NCI-H2107 treated with DMSO at 0.1 percent for 48 hours (cell line): ENCODE measurements at regions not wholly inside any gene's neighbourhood (a gene's known extent, or its start where the extent isn't known, plus 50 kb on each side); places are given as distances from the start of the nearest gene placed in this dataset.

Experiments used
- DNase-seq: peaks from one replicate; lab custom pipeline; 2025; ENCODE audit not compliant: unreplicated experiment; lab: John Stamatoyannopoulos, UW

GRCh38 chr13:105345730-105346129 lies 1189.7 kb downstream of the EFNB2 start:
- no peak for DNase-seq

GRCh38 chr13:105345131-105345530 lies 1190.3 kb downstream of the EFNB2 start:
- no peak for DNase-seq

DNA sequence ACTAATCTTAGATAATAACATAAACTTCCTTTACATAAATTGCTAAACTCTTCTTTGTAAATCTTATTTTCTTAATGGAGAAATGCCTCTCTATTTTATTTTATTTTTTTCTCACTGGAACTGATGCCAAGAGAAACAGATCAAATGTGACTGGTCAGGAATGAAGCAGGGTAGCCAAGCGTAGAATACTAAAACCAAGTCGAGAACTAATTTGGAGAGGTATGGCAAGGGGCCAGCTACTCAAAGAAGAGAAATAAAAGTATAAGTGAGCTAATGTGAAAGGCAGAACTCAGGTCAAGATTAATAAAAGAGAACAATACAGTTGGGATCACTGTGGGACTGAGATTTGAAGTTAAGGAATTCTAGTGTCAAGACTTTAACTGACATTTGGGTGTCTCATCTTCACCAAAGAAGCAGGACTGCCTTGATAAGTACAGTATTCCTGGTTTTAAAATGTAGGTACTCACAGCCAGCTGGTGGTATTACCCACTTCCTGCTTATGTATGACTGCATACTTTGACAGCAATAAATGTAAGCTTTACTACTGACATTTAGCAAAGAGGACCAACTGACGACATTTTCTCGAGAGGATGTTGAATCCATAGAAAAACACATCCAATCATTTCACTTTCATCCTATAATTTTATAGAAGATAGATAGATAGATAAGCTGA lies 1192.2 kb downstream of the EFNB2 start:
- DNase-seq: no peak

DNA sequence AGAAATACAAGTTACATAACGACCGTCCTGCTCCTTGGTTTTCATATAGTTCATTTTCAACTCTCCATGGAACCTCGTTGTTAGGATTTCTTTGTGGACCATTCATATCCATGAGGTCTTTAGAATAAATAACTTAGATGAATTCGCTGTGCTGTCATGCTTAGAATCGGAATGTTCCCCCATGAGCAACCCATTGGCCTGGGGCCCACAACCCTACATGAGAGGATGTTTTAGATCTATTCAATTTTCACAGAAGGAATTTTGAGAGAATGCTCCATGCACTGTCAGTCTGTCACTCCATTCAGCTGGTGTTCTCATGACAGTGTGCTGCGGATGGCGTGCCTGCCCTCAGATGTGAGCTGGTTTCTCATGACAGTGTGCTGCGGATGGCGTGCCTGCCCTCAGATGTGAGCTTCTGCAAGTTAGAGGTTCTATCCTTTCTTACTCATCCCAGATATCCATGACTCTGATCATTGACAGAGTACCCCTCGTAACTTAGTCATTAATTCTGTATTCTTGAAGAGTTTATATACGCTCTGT lies 1193.1 kb downstream of the EFNB2 start:
- DNase-seq: no peak

DNA sequence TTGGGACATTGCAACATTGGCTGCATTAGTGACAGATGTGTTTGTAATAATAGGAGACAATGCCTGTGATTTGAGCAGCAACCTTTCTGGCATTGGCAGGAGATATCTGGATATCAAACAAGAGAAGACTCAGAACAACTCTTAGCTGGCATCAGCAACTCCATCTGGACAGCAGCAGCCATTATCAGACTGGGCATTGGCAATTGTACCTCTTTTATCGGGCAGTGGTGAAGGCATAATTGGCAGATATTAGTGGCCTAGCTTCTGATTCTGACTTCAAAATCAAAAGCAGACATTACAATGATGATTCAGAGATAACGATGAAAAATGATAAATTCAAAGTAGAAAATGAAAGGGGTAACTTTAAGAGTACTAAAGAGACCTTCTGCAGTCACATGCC lies 1193.7 kb downstream of the EFNB2 start:
- DNase-seq: no peak

DNA sequence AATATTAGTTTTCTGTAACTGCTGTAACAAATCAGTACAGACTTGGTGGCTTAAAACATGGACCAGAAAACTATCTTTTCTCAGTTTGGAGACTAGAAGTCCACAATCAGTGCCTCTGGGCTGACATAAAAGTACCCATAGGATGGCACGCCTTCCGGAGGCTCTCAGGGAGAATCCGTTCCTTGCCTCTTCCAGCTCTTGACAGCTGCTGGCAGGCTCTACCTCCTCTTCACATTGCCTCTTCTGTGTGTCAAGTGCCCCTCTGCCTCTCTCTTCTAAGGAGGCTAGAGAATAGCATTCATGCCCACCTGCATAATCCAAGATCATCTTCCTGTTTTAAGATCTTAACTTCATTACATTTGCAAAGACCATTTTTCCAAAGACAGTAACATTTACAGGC lies 1194.2 kb downstream of the EFNB2 start:
- no peak for DNase-seq

- no peak for DNase-seq
These were observed 1195.3 kb downstream of the EFNB2 start for GRCh38 chr13:105340061-105340606.

- no peak for DNase-seq
These were observed 1196.7 kb downstream of the EFNB2 start for GRCh38 chr13:105338773-105339172.

- DNase-seq: no peak
These were observed 1197.5 kb downstream of the EFNB2 start for GRCh38 chr13:105338006-105338405.

DNA sequence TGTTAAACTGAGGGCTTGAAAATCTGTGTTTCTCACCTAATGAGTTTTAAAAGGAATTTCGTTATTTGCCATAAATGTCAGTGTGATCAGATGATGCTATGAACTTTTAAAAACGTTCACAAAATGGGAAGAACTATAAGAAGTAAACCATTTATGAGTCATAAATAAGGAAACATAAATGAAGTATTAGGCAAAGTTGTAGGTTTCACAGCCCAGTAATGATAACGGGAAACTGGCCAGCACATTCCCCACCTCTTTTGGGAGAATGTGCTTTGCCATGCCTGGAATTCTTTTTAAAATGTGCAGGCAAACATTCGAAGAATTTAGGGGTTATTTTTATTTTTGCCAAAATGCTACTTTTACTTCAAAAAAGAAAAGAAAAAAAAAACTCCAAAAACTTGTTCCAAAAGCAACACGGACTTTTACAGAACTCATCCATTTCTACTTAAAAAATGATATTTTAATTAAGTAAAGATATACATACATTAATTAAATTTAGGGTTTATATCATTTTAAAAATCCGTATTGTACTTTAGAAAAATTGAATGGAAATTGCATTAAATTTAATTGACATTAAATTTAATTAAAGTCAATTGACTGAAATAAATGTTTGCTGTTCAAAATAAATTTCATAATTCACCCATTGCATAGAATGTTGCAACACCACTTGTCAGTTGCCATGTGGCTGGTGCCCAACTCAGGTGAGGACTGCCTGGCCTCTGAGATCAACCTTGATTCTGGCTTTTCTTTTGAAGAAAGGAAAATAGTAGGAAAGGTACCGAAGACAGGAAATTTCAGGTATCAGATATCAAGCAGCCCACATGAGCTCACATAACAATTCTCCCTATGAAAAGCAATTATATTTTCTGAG lies 1198.5 kb downstream of the EFNB2 start:
- DNase-seq: no peak

GRCh38 chr13:105334211-105334610 lies 1201.3 kb downstream of the EFNB2 start:
- DNase-seq: no peak

- DNase-seq: no peak
These were observed 1202.0 kb downstream of the EFNB2 start for GRCh38 chr13:105333416-105333815.

- no peak for DNase-seq
These were observed 1206.1 kb downstream of the EFNB2 start for GRCh38 chr13:105329359-105329758.

- DNase-seq: no peak
These were observed 1207.2 kb downstream of the EFNB2 start for GRCh38 chr13:105328212-105328611.

- peak; percentile 48 for DNase-seq
These were observed 1207.8 kb downstream of the EFNB2 start for GRCh38 chr13:105327581-105328126.

GRCh38 chr13:105319875-105320274 lies 1215.6 kb downstream of the EFNB2 start:
- no peak for DNase-seq

DNA sequence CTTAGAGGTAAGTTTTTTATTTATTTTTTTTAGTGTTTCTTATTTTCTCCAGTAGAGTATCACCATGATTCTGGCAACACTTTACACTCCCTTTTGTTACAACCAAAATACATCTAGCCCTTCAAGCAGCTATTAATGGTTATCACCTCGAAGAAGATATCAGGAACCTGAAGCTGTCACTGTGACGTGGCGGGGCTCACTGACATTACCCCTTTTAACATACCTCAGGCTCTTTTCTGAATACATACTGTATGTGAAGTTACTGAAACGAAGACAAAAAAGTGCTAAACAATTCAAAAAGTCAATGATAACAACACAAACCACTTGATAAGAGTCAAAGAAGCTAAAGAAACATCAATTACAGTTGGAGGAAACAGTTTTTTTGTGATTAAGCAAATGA lies 1218.7 kb downstream of the EFNB2 start:
- no peak for DNase-seq

GRCh38 chr13:105312906-105313305 lies 1222.6 kb downstream of the EFNB2 start:
- no peak for DNase-seq

DNA sequence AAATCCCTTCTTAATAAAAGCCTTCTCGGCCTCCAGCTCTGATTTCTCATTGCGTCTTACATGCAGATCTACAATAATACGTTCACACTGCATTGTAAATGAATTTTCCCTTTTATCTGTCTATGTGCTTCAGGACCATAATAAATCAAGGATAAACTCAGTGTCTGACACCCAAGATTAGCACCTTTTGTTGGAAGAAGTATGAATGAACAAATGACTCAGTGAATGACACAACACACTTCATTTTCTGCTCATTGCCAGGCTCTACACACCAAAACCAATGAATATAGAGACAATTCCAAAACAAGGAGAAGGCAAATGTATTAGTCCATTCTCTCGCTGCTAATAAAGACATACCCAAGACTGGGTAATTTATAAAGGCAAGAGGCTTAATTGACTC lies 1224.4 kb downstream of the EFNB2 start:
- DNase-seq: no peak

- no peak for DNase-seq
These were observed 1227.7 kb downstream of the EFNB2 start for GRCh38 chr13:105307776-105308175.

- no peak for DNase-seq
These were observed 1237.6 kb downstream of the EFNB2 start for GRCh38 chr13:105297839-105298238.

GRCh38 chr13:105291987-105292386 lies 1243.5 kb downstream of the EFNB2 start:
- DNase-seq: no peak
